GM12864 (cell line): ENCODE measurements at regions not wholly inside any gene's neighbourhood (a gene's known extent, or its start where the extent isn't known, plus 50 kb on each side); places are given as distances from the start of the nearest gene placed in this dataset.
"Not testable (repeated sequence)": the region's sequence is repeated elsewhere in the genome, so short reads cannot be mapped to it uniquely, and the experiment has no call there.

ENCODE experiments used
- DNase-seq: peaks from one replicate; pipeline ENCODE4 v3.0.0-alpha.2; 2011; ENCODE audit warnings: low read depth
- H3K4me3 ChIP-seq: 2 replicates; pipeline ENCODE4 v1.5.1; 2011; ENCODE audit warnings: mild to moderate bottlenecking, low read depth, low read length, control low read depth
- CTCF ChIP-seq: IDR thresholded peaks from 2 replicates; pipeline ENCODE4 v1.5.1; 2011; ENCODE audit warnings: low read depth, mild to moderate bottlenecking, moderate library complexity, low read length, control low read depth, inconsistent platforms; ENCODE audit errors: missing control alignments

GRCh38 chr15:53923741-53924140 lies 54.5 kb upstream of the UNC13C start:
- not testable (repeated sequence) for DNase-seq, H3K4me3 ChIP-seq

- DNase-seq: no peak
Measured at GRCh38 chr15:53918180-53919079, 59.8 kb upstream of the UNC13C start.

GRCh38 chr15:53917109-53917508 lies 61.1 kb upstream of the UNC13C start:
- TF ChIP-seq CTCF: no peak

More at GRCh38 chr15:53918180-53919079, 59.8 kb upstream of the UNC13C start:
- no peak overlapping the region for H3K4me3 ChIP-seq
- TF ChIP-seq CTCF: no peak

GRCh38 chr15:53911431-53911830 lies 66.8 kb upstream of the UNC13C start:
- no peak overlapping the region for H3K4me3 ChIP-seq
- no peak for TF ChIP-seq CTCF
- no peak for DNase-seq

More at GRCh38 chr15:53917109-53917508, 61.1 kb upstream of the UNC13C start:
- no peak overlapping the region for H3K4me3 ChIP-seq
- DNase-seq: no peak

- no peak for TF ChIP-seq CTCF
- H3K4me3 ChIP-seq: no peak overlapping the region
- DNase-seq: no peak
Measured at GRCh38 chr15:53910852-53911251, 67.4 kb upstream of the UNC13C start.

- no peak overlapping the region for H3K4me3 ChIP-seq
- no peak for DNase-seq
- no peak for TF ChIP-seq CTCF
Measured at GRCh38 chr15:53910236-53910849, 67.9 kb upstream of the UNC13C start.

GRCh38 chr15:53903129-53903528 lies 75.1 kb upstream of the UNC13C start:
- H3K4me3 ChIP-seq: no peak overlapping the region
- no peak for TF ChIP-seq CTCF
- DNase-seq: no peak

GRCh38 chr15:53893468-53893867 lies 84.8 kb upstream of the UNC13C start:
- not testable (repeated sequence) for H3K4me3 ChIP-seq, DNase-seq

GRCh38 chr15:53891862-53892261 lies 86.4 kb upstream of the UNC13C start:
- DNase-seq, H3K4me3 ChIP-seq: not testable (repeated sequence)
